ENCODE measurements at regions not wholly inside any gene's neighbourhood (a gene's known extent, or its start where the extent isn't known, plus 50 kb on each side); places are given as distances from the start of the nearest gene placed in this dataset.

DNA sequence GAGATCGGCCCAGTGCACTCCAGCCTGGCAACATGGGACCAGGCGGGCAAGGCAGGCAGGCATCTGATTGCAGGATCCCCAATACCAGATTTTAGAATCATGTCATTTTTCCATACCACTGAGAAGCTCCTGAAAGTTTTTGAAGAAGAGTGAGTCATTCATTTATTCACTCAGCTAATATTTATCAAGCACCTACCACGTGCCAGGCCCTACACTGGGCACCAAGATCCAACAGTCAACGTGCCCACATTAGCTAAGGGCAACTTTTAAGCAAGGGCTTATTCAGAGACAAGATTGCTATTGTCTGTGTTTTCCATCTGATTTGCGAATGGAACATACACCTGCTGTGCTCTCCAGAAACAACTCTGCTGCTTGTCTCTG, 126.8 kb upstream of the LGALSL start (continued):
- TF ChIP-seq, protein P1, sequence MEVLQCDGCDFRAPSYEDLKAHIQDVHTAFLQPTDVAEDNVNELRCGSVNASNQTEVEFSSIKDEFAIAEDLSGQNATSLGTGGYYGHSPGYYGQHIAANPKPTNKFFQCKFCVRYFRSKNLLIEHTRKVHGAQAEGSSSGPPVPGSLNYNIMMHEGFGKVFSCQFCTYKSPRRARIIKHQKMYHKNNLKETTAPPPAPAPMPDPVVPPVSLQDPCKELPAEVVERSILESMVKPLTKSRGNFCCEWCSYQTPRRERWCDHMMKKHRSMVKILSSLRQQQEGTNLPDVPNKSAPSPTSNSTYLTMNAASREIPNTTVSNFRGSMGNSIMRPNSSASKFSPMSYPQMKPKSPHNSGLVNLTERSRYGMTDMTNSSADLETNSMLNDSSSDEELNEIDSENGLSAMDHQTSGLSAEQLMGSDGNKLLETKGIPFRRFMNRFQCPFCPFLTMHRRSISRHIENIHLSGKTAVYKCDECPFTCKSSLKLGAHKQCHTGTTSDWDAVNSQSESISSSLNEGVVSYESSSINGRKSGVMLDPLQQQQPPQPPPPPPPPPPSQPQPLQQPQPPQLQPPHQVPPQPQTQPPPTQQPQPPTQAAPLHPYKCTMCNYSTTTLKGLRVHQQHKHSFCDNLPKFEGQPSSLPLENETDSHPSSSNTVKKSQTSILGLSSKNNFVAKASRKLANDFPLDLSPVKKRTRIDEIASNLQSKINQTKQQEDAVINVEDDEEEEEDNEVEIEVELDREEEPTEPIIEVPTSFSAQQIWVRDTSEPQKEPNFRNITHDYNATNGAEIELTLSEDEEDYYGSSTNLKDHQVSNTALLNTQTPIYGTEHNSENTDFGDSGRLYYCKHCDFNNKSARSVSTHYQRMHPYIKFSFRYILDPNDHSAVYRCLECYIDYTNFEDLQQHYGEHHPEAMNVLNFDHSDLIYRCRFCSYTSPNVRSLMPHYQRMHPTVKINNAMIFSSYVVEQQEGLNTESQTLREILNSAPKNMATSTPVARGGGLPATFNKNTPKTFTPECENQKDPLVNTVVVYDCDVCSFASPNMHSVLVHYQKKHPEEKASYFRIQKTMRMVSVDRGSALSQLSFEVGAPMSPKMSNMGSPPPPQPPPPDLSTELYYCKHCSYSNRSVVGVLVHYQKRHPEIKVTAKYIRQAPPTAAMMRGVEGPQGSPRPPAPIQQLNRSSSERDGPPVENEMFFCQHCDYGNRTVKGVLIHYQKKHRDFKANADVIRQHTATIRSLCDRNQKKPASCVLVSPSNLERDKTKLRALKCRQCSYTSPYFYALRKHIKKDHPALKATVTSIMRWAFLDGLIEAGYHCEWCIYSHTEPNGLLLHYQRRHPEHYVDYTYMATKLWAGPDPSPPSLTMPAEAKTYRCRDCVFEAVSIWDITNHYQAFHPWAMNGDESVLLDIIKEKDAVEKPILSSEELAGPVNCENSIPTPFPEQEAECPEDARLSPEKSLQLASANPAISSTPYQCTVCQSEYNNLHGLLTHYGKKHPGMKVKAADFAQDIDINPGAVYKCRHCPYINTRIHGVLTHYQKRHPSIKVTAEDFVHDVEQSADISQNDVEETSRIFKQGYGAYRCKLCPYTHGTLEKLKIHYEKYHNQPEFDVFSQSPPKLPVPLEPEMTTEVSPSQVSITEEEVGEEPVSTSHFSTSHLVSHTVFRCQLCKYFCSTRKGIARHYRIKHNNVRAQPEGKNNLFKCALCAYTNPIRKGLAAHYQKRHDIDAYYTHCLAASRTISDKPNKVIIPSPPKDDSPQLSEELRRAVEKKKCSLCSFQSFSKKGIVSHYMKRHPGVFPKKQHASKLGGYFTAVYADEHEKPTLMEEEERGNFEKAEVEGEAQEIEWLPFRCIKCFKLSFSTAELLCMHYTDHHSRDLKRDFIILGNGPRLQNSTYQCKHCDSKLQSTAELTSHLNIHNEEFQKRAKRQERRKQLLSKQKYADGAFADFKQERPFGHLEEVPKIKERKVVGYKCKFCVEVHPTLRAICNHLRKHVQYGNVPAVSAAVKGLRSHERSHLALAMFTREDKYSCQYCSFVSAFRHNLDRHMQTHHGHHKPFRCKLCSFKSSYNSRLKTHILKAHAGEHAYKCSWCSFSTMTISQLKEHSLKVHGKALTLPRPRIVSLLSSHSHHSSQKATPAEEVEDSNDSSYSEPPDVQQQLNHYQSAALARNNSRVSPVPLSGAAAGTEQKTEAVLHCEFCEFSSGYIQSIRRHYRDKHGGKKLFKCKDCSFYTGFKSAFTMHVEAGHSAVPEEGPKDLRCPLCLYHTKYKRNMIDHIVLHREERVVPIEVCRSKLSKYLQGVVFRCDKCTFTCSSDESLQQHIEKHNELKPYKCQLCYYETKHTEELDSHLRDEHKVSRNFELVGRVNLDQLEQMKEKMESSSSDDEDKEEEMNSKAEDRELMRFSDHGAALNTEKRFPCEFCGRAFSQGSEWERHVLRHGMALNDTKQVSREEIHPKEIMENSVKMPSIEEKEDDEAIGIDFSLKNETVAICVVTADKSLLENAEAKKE (CRISPR knock-in tag; IDR thresholded peaks at IDR 0.05) = no peak

DNA sequence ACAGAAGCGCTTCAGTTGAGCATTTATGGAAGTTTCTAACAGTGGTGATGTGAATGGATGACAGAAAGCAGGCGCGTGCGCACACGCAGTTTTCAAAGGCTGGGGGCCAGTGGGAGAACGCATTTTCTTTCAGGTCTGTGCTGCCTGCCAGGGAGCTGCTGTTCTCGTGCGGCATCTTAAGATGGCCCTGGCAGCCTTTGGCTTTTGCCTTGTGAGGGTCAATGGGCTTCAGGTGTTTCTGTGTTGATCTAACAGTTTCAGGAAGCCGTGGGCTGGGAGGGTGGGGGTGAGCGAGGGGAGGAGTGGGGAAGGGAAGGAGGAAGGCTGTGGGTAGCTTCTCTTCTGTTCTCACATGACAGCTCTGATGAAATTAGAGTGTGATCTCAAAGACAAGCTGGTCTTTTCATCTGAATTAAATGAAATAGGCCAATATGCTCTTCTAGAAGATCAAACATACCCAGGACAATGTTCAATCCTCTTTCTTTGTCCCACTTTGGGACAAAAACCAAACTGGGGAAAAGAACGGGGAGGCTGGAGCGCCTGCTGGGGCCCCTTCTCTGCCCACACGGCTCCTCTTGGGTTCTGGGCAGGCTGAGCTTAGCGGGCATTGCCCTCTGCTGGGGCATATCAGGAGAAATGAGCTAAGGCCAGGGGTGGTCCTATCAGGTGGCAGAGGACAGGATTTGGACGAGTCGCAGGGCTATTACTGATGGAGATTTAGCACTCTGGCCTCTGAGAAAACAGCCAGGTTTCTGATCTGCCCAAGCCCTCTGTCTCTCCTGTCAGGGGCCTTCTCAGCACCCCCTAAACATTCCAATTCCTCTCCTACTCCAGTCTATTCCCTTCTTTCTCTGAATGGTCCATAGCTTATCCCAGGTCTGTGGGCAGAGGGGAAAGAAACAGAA, 126.2 kb upstream of the LGALSL start:
- no peaks in the 10 kb centered on the region for H3K9me3 Mint-ChIP-seq
- no peaks in the 10 kb centered on the region for H3K36me3 ChIP-seq (ENCODE audit: insufficient read depth)
- TF ChIP-seq, protein P1 (CRISPR knock-in tag; IDR thresholded peaks at IDR 0.05) = no peak
- TF ChIP-seq, protein P2, sequence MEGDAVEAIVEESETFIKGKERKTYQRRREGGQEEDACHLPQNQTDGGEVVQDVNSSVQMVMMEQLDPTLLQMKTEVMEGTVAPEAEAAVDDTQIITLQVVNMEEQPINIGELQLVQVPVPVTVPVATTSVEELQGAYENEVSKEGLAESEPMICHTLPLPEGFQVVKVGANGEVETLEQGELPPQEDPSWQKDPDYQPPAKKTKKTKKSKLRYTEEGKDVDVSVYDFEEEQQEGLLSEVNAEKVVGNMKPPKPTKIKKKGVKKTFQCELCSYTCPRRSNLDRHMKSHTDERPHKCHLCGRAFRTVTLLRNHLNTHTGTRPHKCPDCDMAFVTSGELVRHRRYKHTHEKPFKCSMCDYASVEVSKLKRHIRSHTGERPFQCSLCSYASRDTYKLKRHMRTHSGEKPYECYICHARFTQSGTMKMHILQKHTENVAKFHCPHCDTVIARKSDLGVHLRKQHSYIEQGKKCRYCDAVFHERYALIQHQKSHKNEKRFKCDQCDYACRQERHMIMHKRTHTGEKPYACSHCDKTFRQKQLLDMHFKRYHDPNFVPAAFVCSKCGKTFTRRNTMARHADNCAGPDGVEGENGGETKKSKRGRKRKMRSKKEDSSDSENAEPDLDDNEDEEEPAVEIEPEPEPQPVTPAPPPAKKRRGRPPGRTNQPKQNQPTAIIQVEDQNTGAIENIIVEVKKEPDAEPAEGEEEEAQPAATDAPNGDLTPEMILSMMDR (conservative IDR thresholded peaks at IDR 0.05; ENCODE audit: low read depth in 2 of 2) = peak; percentile 40 to 70; a peak in 3 of 4 replicates
- no peak for TF ChIP-seq JUNB (IDR thresholded peaks at IDR 0.05; ENCODE audit: unreplicated experiment)
- no peak for TF ChIP-seq ZNF331 (CRISPR knock-in tag; IDR thresholded peaks at IDR 0.05; ENCODE audit: low read depth)
- ATAC-seq (peak; percentile 38), DNase-seq (ENCODE audit: low spot score) (peak; percentile 50)
- no peak overlapping the region for H3K4me3 ChIP-seq
- H3K4me3 Mint-ChIP-seq = no peak overlapping the region
- H3F3A ChIP-seq (replicated peaks; ENCODE audit: low read depth) = peaks cover 4% of the 10 kb centered on the region; the same call in 1 of the 2 replicates
- no peak overlapping the region for H3K27ac Mint-ChIP-seq
- peaks cover 9% of the 10 kb centered on the region for H3K27me3 Mint-ChIP-seq (ENCODE audit: insufficient read depth, low read depth, poor library complexity)
- H3K79me2 ChIP-seq (replicated peaks; ENCODE audit: insufficient read depth) = no peaks in the 10 kb centered on the region
- H3K4me1 Mint-ChIP-seq = peaks cover 57% of the 10 kb centered on the region
- H3K4me2 ChIP-seq = peak overlapping the region; percentile 44; the same call in 1 of the 2 replicates
- no peaks in the 10 kb centered on the region for H3K36me3 Mint-ChIP-seq (ENCODE audit: low read depth)
- H3K27ac ChIP-seq (ENCODE audit: low read depth) = no peak overlapping the region
- H3K9me2 ChIP-seq (ENCODE audit: insufficient read depth) = peaks cover 10% of the 10 kb centered on the region; the same call in 1 of the 2 replicates
- H2AFZ ChIP-seq = peak overlapping the region; percentile 87
- H3K27me3 ChIP-seq (ENCODE audit: insufficient read depth) = no peaks in the 10 kb centered on the region
- H4K20me1 ChIP-seq (replicated peaks; ENCODE audit: insufficient read depth) = no peaks in the 10 kb centered on the region
- peaks cover 45% of the 10 kb centered on the region for H3K4me1 ChIP-seq (ENCODE audit: insufficient read depth)

Measured in GM23338 (cell line).